PC-3 (cell line): ENCODE measurements at regions not wholly inside any gene's neighbourhood (a gene's known extent, or its start where the extent isn't known, plus 50 kb on each side); places are given as distances from the start of the nearest gene placed in this dataset.

Experiments
- ATAC-seq: fragments of 200-7000 bp; cut with Tn5 transposase; 2 replicates; pipeline ENCODE4 v1.9.1; 2020; ENCODE audit warnings: mild to moderate bottlenecking, moderate library complexity
- BruUV-seq: library from RNA; stranded (reverse); fragments of 400-500 nt; replicated peaks from 2 replicates; lab custom pipeline; 2021; lab: Mats Ljungman, UMichigan
- CTCF ChIA-PET: fragments of 300-600 bp; sonication (Branson Sonifier 250); formaldehyde crosslinking; loops from one replicate; lab custom pipeline; 2022; ENCODE audit warnings: antibody characterized with exemption; lab: Charles Lee
- POLR2A ChIA-PET: fragments of 300-600 bp; sonication (Branson Sonifier 250); formaldehyde crosslinking; loops from one replicate; lab custom pipeline; 2022; ENCODE audit warnings: antibody characterized with exemption; ENCODE audit not compliant: unreplicated experiment; lab: Charles Lee
- DNase-seq: peaks from one replicate; pipeline ENCODE4 v3.0.0-alpha.2; 2015
- H2AFZ ChIP-seq: fragments of 300-600 bp; sonication (generic); 2 replicates; pipeline ENCODE4 v1.6.0; 2016; ENCODE audit warnings: antibody characterized with exemption, low read length
- H3F3A ChIP-seq: fragments of 300-600 bp; sonication (generic); one replicate; pipeline ENCODE4 v1.6.0; 2017; ENCODE audit warnings: antibody characterized with exemption, low read length, control low read depth, mild to moderate bottlenecking; ENCODE audit not compliant: unreplicated experiment
- H3K27ac ChIP-seq: fragments of 300-600 bp; sonication (generic); 2 replicates; pipeline ENCODE4 v1.5.1; 2016; ENCODE audit warnings: mild to moderate bottlenecking, low read length
- H3K27me3 ChIP-seq: fragments of 300-600 bp; sonication (generic); 2 replicates; pipeline ENCODE4 v1.6.1; 2016; ENCODE audit warnings: low read length, mixed read lengths
- H3K36me3 ChIP-seq: fragments of 300-600 bp; sonication (generic); 2 replicates; pipeline ENCODE4 v1.6.1; 2016; ENCODE audit warnings: low read depth, mixed run types, low read length, mixed read lengths
- H3K4me1 ChIP-seq: fragments of 300-600 bp; sonication (generic); 2 replicates; pipeline ENCODE4 v1.5.1; 2016; ENCODE audit warnings: low read length; ENCODE audit not compliant: insufficient read depth
- H3K4me2 ChIP-seq: fragments of 300-600 bp; sonication (generic); 2 replicates; pipeline ENCODE4 v1.6.0; 2016; ENCODE audit warnings: low read length
- H3K4me3 ChIP-seq: fragments of 300-600 bp; sonication (generic); 2 replicates; pipeline ENCODE4 v1.5.1; 2016; ENCODE audit warnings: mild to moderate bottlenecking, low read length, mixed read lengths
- H3K79me2 ChIP-seq: fragments of 300-600 bp; sonication (generic); 2 replicates; pipeline ENCODE4 v1.6.1; 2017; ENCODE audit warnings: low read length, mixed read lengths
- H3K9ac ChIP-seq: fragments of 300-600 bp; sonication (generic); 2 replicates; pipeline ENCODE4 v1.6.0; 2016; ENCODE audit warnings: mild to moderate bottlenecking, low read length
- H3K9me2 ChIP-seq: fragments of 300-600 bp; sonication (generic); replicated peaks from 2 replicates; pipeline ENCODE4 v1.6.1; 2016; ENCODE audit warnings: mixed run types, low read length, mixed read lengths
- H3K9me3 ChIP-seq: fragments of 300-600 bp; sonication (generic); 2 replicates; pipeline ENCODE4 v1.6.1; 2016; ENCODE audit warnings: low read length, mixed read lengths
- H4K20me1 ChIP-seq: fragments of 300-600 bp; sonication (generic); 2 replicates; pipeline ENCODE4 v1.6.1; 2016; ENCODE audit warnings: low read length, mixed read lengths
- CTCF ChIP-seq: fragments of 300-600 bp; sonication (generic); conservative IDR thresholded peaks from 2 replicates; pipeline ENCODE4 v1.5.1; 2017; ENCODE audit warnings: antibody characterized with exemption, low read depth, mild to moderate bottlenecking, low read length
- EZH2 ChIP-seq: fragments of 300-600 bp; sonication (generic); IDR thresholded peaks from one replicate; pipeline ENCODE4 v1.6.1; 2017; ENCODE audit warnings: antibody characterized with exemption, mild to moderate bottlenecking, low read length; ENCODE audit not compliant: unreplicated experiment
- EZH2phosphoT487 ChIP-seq: fragments of 300-600 bp; sonication (generic); IDR thresholded peaks from 2 replicates; pipeline ENCODE4 v1.6.1; 2018; ENCODE audit warnings: mild to moderate bottlenecking, antibody characterized with exemption, low read length, borderline replicate concordance
- intact Hi-C: fragments of 100-400 bp; cut with micrococcal nuclease; formaldehyde crosslinking; loops from 2 replicates; pipeline ENCODE4 v1.9.0; 2023

GRCh38 chr3:34777386-34777785 lies 861.9 kb upstream of the ARPP21 start:
- intact Hi-C loops, result no loop called here
- no peaks in the 10 kb centered on the region for H3K79me2 ChIP-seq
- H3K9me2 ChIP-seq, result no peaks in the 10 kb centered on the region
- DNase-seq, result no peak
- ATAC-seq, result no peak
- no peak overlapping the region for H2AFZ ChIP-seq
- no peak overlapping the region for H3K4me2 ChIP-seq
- H3K4me1 ChIP-seq, result no peaks in the 10 kb centered on the region
- no peaks in the 10 kb centered on the region for H3F3A ChIP-seq
- TF ChIP-seq EZH2 (no peak), CTCF (no peak), EZH2phosphoT487 (no peak)
- no peaks in the 10 kb centered on the region for H3K36me3 ChIP-seq
- ChIA-PET CTCF (no interaction called here), POLR2A (no interaction called here)
- H3K9ac ChIP-seq, result no peak overlapping the region
- no TSS peak for BruUV-seq
- no peaks in the 10 kb centered on the region for H4K20me1 ChIP-seq
- 0 out of 2 replicates have a peak, but pooled peaks cover 9% of the 10 kb centered on the region for H3K9me3 ChIP-seq
- H3K27me3 ChIP-seq, result no peaks in the 10 kb centered on the region
- H3K4me3 ChIP-seq, result no peak overlapping the region
- no peak overlapping the region for H3K27ac ChIP-seq

GRCh38 chr3:34779092-34779491 lies 860.2 kb upstream of the ARPP21 start:
- no peaks in the 10 kb centered on the region for H3K36me3 ChIP-seq
- TF ChIP-seq CTCF (no peak), EZH2phosphoT487 (no peak), EZH2 (no peak)
- no peaks in the 10 kb centered on the region for H3K27me3 ChIP-seq
- no peak for ATAC-seq
- intact Hi-C loops, result no loop called here
- no peak overlapping the region for H3K9ac ChIP-seq
- no peak overlapping the region for H3K27ac ChIP-seq
- BruUV-seq, result no TSS peak
- no peaks in the 10 kb centered on the region for H3K9me2 ChIP-seq
- H3K9me3 ChIP-seq, result 0 out of 2 replicates have a peak, but pooled peaks cover 9% of the 10 kb centered on the region
- no peak for DNase-seq
- ChIA-PET POLR2A (no interaction called here), CTCF (no interaction called here)
- no peaks in the 10 kb centered on the region for H3F3A ChIP-seq
- H4K20me1 ChIP-seq, result no peaks in the 10 kb centered on the region
- no peak overlapping the region for H2AFZ ChIP-seq
- no peaks in the 10 kb centered on the region for H3K4me1 ChIP-seq
- no peak overlapping the region for H3K4me2 ChIP-seq
- no peak overlapping the region for H3K4me3 ChIP-seq
- no peaks in the 10 kb centered on the region for H3K79me2 ChIP-seq

GRCh38 chr3:34780294-34780693 lies 859.0 kb upstream of the ARPP21 start:
- ATAC-seq (no peak), DNase-seq (no peak)
- Histone ChIP-seq H3K4me1 (no peaks in the 10 kb centered on the region), H3K4me2 (no peak overlapping the region), H3K27ac (no peak overlapping the region), H3K79me2 (no peaks in the 10 kb centered on the region), H3K9ac (no peak overlapping the region), H4K20me1 (no peaks in the 10 kb centered on the region), H2AFZ (no peak overlapping the region), H3K9me2 (no peaks in the 10 kb centered on the region), H3K9me3 (0 out of 2 replicates have a peak, but pooled peaks cover 9% of the 10 kb centered on the region), H3K4me3 (no peak overlapping the region), H3K36me3 (no peaks in the 10 kb centered on the region), H3K27me3 (no peaks in the 10 kb centered on the region), H3F3A (no peaks in the 10 kb centered on the region)
- no TSS peak for BruUV-seq
- intact Hi-C loops, result no loop called here
- ChIA-PET POLR2A (no interaction called here), CTCF (no interaction called here)
- no peak for TF ChIP-seq CTCF
- TF ChIP-seq EZH2phosphoT487, result no peak
- no peak for TF ChIP-seq EZH2
